HG03442 (cell line): ENCODE measurements at regions not wholly inside any gene's neighbourhood (a gene's known extent, or its start where the extent isn't known, plus 50 kb on each side); places are given as distances from the start of the nearest gene placed in this dataset.
A peak's percentile ranks its signal among the peaks of the same experiment; 100 is the strongest.

Experiments
- ATAC-seq: cut with Tn5 transposase; IDR thresholded peaks from one replicate; pipeline ENCODE4 v1.9.1; 2021; ENCODE audit warnings: mild to moderate bottlenecking, moderate library complexity; ENCODE audit not compliant: unreplicated experiment

GRCh38 chrX:149275836-149276235 lies 229.3 kb downstream of the IDS start:
- ATAC-seq = no peak

DNA sequence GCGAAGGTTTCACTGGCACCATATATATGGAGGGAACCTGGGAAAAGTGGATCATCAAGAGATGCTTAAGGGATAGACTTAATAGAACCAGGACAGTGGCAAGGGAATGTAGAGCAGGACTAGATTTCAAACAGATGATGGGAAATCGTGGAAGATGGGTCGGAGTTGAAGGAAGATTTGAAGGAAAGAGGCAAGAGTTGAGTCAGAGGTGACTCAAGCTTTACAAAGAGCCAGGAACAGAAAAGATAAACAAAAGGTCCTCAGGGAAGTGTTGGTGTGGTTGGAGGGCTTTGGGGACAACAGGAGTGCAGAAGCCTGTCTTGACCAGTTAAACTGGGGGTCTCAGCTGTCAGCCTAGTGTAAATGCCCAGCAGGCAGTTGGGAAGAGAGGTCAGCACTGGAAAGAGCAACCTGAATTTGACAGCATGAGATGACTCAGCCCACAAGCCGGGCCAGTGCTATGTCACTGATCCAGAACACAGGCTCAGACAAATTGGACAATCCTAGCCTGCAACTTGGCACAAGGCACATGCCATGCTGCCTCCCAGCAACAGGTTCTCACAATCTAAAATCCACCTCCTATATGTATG lies 230.5 kb downstream of the IDS start:
- no peak for ATAC-seq

GRCh38 chrX:149272690-149273463 lies 232.2 kb downstream of the IDS start:
- ATAC-seq = no peak

GRCh38 chrX:149267878-149268813 lies 237.0 kb downstream of the IDS start:
- peak; percentile 92 for ATAC-seq

- ATAC-seq = no peak
These were observed 243.0 kb downstream of the IDS start for GRCh38 chrX:149262086-149262485.

- ATAC-seq = no peak
These were observed 245.9 kb downstream of the IDS start for GRCh38 chrX:149259241-149259640.

DNA sequence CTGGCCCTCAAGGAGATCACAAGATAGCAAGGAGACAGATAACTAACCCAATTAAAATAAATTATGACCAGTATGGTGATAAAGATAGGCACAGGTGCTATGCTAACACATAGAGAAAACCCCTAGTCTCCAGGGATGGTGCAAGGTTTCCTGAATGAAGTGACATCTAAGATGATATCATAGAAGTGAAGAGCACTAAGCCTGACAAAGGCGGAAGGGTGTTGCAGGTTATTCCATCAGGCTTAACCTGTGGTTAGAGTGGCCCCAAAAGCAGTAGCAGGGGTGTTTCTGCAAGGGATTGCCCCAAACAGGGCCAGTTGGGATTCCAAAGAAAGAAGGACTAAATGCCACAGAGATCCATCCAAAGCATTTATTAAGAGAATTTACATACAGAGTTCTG lies 249.2 kb downstream of the IDS start:
- ATAC-seq = no peak

GRCh38 chrX:149248073-149248625 lies 257.0 kb downstream of the IDS start:
- no peak for ATAC-seq

DNA sequence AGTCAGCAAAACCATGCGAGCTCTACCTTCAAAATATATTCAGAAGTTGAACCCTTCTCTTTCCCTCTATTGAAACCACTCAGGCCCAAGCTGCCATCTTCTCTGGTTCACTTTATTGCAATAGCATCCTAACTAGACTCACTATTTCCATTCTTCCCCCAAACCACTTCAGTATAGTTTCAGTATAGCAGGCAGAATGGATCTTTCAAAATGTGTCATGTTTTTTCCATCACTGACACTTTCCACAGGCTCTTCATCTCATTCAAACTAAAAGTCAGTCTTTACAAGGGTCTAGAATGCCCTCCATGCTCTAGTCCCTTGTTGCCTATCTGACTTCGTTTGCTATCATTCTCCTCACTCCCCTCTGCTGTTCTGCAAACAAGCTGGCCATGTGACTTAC lies 274.4 kb downstream of the IDS start:
- no peak for ATAC-seq

- no peak for ATAC-seq
These were observed 281.3 kb downstream of the IDS start for GRCh38 chrX:149223854-149224253.

DNA sequence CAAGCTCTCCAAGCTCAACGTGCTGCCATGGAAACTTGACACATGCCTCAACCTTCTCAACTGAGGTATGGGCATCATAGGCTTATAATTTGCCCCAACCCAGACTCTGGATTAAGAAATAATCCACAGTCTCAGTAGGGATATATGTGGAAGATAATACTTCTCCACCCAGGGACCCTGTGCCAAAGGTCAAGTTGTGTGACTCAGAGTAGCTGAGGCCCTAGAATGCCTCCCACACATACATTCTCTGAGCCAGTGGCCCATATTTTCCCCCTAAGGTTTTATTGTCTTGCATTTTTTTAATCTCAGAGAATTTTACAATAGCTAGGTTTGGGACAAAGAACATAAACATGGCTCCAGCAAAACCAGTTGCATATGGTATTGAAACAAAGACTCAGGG lies 283.1 kb downstream of the IDS start:
- ATAC-seq = no peak

DNA sequence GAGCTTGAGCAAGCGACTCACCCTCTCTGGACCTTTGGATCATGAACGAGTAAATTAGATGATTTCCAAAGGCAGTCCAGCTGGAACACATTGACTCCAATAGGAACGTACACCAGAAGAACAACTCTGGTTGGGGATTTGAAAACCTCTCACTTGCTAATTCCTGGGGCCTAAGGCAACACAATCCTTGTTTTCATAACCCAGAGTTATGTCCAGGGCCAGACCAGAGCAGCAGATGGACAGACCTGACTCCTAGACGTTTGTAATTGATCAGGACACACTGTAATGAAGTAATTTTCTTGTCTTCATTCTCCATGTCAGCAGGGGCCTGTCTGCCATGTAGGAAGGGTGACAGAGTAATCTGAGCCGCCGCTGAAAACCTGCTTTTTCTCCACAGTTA lies 283.9 kb downstream of the IDS start:
- ATAC-seq = no peak

DNA sequence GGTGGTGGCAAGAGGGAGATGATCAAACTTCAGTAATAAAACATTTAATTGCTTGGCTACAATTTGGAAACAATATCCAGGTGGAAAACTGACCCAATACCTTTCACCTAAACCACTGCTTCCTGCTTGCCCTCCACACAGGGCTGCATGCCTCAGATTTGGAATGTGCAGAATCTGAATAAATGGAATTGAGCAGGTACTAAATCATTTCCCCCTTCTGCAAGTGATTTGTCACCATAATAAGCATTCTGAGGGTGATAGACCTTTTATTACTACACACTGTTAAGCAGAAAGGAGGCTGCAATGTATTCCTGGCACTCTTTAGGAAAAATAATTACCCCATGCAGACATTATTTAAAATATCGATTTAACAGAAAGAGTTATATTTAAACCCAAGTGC lies 291.8 kb downstream of the IDS start:
- ATAC-seq = no peak

DNA sequence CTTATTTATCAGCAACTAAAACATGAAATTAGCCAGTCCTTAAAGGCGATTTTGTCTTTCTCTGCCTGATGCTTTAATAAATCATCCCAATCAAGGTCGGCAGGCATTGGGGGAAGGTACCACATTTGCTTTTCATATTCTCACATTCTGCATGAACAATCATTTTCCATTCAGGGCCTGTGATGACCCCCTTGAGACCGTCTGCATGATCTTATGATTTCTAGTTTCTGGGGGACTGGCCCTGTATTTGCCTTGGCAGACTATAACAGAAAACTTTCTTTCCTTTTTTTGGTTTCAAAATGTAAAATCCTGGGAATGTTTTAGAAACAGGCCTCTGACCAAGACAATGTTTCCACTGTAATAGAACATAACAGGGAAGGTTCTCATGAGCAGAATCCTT lies 296.8 kb downstream of the IDS start:
- no peak for ATAC-seq

GRCh38 chrX:149207518-149207917 lies 297.6 kb downstream of the IDS start:
- peak; percentile 52 for ATAC-seq

DNA sequence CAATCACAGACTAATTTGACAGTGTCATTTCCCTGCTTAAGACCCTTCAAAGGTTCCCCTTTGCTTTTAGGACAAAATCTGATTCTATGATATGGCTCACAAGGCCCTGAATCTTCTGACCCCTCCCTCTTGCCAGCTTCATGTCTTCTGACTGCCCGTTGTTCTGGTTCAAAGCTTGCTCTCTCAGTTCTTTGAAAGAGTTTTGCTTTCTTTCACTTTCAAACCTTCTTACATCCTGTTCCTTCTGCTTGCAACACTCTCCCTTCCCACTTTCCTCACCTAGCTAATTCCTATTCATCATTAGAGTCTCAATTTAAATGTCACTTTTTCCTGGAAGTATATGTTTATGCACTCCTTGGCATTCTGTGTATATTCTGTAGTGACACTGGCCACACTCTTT lies 299.2 kb downstream of the IDS start:
- peak; percentile 50 for ATAC-seq

DNA sequence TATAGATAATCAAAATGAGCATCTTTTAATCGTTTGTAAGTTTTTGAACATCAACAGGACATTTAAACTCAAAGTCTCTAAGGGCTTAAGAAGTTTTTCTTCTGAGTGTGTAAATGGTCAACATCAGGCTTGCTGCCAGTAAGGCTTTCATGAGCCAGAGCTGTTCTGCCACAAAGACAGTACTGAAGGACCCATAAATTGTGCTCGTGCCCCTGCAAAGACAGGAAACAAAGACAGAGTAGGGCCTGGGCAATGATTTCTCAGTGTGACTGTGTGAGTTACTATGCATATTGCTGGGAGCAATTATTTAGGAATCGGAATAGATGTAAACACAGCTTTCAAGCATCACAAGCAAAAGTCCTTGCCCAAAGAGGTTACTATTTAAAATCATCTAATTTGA lies 300.0 kb downstream of the IDS start:
- ATAC-seq = no peak

- ATAC-seq = no peak
These were observed 305.4 kb downstream of the IDS start for GRCh38 chrX:149199734-149200133.

DNA sequence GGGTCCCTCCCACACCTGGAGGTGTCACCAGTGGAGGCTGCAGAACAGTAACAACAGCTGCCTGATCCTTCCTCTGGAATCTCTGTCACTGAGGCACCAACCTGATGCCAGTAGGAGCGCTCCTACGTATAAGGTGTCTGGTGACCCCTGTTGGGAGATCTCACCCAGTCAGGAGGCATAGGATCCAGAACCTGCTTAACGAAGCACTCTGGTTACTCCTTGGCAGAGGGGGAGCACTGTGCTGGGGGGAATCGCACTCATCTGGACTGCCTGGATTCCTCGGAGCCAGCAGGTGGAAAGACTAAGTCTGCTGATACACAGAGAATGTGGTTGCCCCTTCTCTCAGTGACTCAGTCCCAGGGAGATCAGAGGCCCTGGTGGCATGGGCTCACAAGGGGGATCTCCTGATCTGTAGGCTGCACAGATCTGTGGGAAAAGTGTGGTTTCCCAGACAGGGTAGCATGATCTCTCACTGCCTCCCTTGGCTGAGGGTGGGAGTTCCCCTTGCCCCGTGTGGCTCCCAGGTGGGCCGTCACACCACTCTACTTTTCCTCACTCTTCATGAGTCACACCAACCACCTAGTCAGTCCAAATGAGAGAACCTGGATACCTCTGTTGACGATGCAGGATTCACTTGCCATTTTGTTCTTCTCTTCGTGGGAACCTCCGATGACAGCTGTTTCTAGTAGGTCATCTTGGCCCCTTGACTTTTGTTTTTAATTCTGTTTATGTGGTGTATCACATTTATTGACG lies 305.9 kb downstream of the IDS start:
- ATAC-seq = peak; percentile 88

DNA sequence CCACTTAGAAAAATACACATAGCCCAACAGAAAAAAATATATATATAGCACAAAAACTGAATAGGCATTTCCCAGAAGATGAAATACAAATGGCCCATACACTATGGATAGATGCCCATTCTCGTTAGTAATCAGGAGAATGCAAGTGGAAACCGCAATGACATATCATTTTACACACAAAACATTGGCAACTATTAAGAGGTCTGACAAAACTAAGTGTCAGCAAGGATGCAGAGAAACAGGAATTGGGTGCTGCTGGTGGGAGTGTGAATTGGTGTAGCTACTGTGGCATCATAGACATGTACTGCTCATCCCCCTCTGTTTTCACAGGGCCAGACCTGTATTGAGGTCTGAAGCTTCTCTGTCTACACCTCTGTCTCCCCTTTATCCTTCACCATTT lies 320.0 kb downstream of the IDS start:
- no peak for ATAC-seq
